ENCODE measurements at regions not wholly inside any gene's neighbourhood (a gene's known extent, or its start where the extent isn't known, plus 50 kb on each side); places are given as distances from the start of the nearest gene placed in this dataset.
A peak's percentile ranks its signal among the peaks of the same experiment; 100 is the strongest.
"Not testable (repeated sequence)": the region's sequence is repeated elsewhere in the genome, so short reads cannot be mapped to it uniquely, and the experiment has no call there.

DNA sequence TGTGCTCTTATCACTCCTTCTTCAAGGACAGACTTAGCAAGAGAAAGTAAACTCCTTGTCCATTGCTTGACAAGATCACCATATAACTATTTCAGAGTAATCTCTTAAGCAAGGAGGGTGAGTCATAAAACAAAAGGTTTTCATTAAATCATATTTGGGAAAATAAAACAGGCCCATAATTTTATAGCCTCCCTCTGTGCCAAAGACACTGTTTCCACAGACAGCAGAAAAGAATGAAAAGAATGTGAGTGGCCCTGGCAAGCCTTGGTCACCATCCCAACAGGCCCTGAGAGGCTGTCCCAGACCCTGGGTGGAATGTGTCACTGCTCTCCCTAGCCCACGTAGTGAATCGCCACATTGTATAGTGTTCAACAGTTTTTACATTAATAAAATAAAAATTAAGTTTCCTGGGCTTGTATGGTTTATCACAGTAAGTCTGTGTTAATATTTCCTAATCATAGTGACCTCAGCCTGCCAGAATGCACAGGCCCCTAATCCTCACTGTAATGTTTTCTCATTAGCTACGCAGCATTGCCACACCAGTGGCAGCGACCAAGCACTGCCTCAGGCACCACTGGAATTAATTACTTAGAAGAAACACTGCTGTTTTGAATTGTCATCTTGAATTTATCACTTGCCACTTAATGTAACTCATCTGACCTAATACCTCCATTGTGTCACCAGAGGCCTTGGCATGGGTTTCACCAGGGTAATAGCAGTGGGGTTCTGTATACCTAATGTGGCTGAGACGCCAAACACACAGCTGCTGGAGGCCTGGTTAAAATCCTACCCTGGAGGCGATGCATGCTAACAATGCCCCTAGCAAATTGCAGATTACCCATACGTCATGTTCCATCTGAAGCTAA, 401.9 kb downstream of the LNPK start:
- peak; percentile 90 for DNase-seq

- peak; percentile 69 for DNase-seq
These were observed 404.8 kb downstream of the LNPK start for GRCh38 chr2:175597286-175597685.

- DNase-seq, result no peak
These were observed 406.9 kb downstream of the LNPK start for GRCh38 chr2:175595139-175595538.

GRCh38 chr2:175593686-175594525, 408.2 kb downstream of the LNPK start:
- not testable (repeated sequence) for DNase-seq

GRCh38 chr2:175588213-175588612, 406.7 kb upstream of the ATP5MC3 start:
- not testable (repeated sequence) for DNase-seq

GRCh38 chr2:175585496-175585895, 404.0 kb upstream of the ATP5MC3 start:
- DNase-seq, result no peak

DNA sequence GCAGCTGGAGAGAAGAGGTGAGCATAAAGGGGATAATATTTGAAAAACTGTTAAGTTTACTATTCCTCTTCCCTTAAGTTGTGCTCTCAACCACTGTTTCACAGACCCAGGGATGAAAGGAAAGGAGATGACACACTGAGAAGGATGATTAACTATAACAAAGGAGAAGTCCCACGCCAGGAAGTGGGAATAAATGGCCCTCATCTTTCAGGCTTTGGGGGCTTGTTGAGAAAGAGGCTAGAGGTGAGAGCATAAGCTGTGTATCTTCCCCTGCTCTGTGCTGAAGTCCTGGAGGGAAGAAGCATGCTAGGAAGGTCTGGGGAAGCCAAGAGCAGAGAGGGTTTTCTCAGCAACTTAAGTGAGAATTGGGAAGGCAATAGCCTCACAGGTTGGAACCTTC, 399.1 kb upstream of the ATP5MC3 start:
- DNase-seq, result no peak

- DNase-seq, result no peak
These were observed 398.1 kb upstream of the ATP5MC3 start for GRCh38 chr2:175579646-175580045.

DNA sequence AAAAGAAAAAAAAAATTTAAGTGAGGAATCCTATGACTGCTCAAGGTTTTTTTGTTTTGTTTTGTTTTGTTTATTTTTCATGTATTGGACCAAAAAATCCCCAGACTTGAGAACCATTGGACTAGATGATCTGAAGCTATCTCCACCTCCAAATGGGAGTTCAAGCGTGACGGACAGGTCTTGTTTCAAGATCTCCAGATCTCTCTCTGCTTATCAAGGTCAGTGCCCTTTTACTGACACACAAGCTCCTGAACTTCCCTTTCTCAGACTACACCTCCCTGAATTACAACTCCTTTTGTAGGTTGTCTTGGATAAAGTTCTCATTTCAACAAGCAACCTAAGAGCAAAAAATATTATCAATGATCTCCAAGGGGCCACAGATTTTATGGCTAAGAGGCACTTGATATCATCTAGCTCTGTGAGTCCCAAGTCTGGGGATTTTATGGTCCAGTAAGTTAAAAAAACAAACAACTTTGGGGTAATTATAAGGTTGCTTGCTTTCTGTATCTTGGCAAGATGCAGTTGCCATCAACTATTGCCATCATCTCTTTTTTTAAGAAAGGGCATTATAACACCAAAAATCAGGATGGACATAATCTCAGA, 396.0 kb upstream of the ATP5MC3 start:
- DNase-seq, result no peak

DNA sequence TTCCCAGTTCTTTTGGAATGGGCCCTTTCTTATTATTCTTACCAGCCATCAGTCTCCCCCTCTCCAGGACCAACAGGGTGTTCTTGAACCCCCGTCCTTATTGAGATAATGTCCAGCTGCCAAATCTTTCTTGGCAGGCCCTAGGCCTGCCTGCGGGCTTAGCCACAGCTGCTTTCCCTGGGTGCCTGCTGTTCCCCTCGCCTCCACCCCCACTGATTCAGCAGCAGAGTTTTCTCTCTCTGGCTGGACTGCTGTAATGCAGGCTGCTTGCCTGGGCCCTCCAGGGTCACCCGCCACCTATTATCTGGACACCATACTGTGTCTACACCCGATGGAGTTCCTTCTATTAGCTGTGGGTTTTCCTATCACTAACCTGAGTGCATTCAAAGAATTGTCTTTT, 395.4 kb upstream of the ATP5MC3 start:
- DNase-seq, result no peak

GRCh38 chr2:175576270-175576669, 394.8 kb upstream of the ATP5MC3 start:
- no peak for DNase-seq

GRCh38 chr2:175575346-175576258, 394.1 kb upstream of the ATP5MC3 start:
- DNase-seq, result peak; percentile 14

DNA sequence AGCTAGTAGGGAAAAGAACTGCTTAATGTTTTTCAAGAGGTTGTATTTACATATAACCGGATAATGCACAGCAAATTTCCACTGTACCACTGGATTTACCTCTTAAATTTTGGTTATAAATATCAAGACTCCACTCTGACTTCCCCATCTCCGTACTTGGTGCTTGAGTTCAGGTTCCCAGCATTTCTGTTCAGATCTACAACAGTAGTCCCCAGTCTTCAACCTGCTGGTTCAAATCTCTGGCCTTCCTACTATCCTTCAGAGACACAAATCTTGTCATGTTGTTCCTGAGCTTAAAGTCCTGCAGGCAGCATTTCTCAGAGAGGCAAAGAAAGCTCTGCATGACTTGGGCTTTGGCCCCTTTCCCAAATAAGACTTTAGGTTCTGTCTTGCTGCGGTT, 392.6 kb upstream of the ATP5MC3 start:
- no peak for DNase-seq

DNA sequence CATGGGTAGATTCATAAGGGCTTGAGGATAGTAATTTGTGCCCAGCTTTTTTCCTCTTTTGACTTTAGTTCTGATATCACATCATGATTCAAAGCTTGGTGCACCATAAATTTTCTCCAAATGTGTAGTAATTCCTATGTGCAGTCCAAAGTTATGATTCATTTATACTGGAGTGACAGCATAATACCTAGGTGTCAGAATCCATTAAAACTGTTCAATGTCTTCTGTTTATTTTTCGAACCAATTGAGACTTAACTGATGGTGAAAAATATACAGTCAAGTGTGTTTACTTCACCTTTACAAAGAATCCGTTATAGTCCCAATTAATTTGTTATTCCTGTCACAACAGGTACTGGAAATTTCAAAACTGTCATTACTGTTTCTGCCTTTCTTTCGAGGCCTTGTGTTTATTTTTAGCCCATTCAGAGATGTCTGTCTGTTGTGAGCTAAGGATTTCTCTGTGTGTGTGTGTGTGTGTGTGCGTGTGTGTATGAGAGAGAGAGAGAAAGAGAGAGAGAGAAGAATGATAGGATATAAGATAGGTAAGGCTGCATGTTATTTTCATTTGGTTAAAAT, 389.7 kb upstream of the ATP5MC3 start:
- DNase-seq, result peak; percentile 6

GRCh38 chr2:175568109-175568730, 386.7 kb upstream of the ATP5MC3 start:
- no peak for DNase-seq

DNA sequence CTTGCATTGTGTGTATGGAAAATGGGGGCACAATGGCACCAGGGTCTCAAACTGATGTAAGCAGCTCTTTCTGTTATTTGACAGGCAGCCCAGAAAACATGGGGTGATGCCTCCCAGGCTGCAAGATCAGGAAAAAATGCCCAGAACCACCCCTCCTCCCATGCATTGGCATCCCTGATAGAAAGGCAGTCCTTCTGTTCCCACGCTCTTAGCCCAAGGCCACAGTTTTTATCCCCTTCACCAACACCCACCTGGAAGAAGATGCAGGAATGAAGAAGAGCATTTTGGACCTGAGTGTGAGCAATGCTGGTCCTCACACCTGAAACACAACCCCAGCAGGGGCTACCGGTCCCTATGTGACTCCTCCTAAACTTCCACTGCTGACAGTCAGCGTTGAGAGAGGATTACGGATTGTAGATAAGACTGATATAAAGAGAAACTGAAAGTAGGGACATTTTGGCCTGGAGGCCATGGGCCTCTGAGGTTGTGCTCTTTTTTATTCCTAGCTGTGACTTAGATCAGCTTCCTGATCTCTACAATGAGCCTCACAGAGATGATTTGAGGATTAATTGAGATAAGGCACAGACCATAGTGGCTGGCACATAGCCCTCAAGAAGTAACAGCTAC, 386.0 kb upstream of the ATP5MC3 start:
- DNase-seq, result no peak

GRCh38 chr2:175560521-175561169, 379.1 kb upstream of the ATP5MC3 start:
- no peak for DNase-seq

GRCh38 chr2:175559613-175560012, 378.1 kb upstream of the ATP5MC3 start:
- no peak for DNase-seq

GRCh38 chr2:175557810-175558377, 376.4 kb upstream of the ATP5MC3 start:
- DNase-seq, result no peak

DNA sequence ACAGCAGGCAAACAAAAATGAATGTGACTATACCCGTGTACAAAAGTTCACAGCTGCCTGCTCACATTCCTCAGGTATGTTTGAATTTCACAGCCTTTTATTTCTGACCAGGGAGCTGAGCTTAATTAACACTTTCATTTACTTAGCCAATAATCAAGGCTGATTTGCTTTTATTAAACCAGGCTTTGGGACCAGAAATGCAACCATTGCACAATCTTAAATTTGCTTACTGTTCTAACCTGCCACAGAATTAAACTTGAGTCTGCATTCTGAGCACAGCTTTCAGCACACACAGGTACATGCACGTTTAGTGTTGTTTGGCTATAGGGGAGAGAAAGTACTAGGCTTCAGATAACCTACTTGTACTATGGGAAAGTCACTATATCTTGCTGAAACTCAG, 372.4 kb upstream of the ATP5MC3 start:
- no peak for DNase-seq

Measured in fibroblast of skin of right quadriceps (primary cell).